Tibial artery (tissue), 4 donors: ENCODE measurements at regions not wholly inside any gene's neighbourhood (a gene's known extent, or its start where the extent isn't known, plus 50 kb on each side); places are given as distances from the start of the nearest gene placed in this dataset.

ENCODE experiments used
- DNase-seq, 2 donors: peaks; one replicate each; pipeline ENCODE4 v3.0.0-alpha.2; 2019
- H3K27ac ChIP-seq, 2 donors: fragments of 200-600 bp; sonication (generic) in 1 of 2; 1 replicate in 1 of 2; 2 replicates in 1 of 2; pipeline ENCODE4 v1.5.1; 2018 to 2019; ENCODE audit warnings: mild to moderate bottlenecking in 1 of 2
- H3K27me3 ChIP-seq, 2 donors: fragments of 200-600 bp; sonication (generic) in 1 of 2; one replicate each; pipeline versions ENCODE4 v1.5.1 to v1.6.0; 2016 to 2019
- H3K36me3 ChIP-seq, 3 donors: fragments of 200-600 bp; sonication (generic) in 2 of 3; one replicate each; pipeline ENCODE4 v1.5.1; 2016 to 2019; ENCODE audit warnings: mild to moderate bottlenecking in 2 of 3
- H3K4me1 ChIP-seq, 4 donors: fragments of 200-600 bp; sonication (generic) in 2 of 4; 1 replicate in 3 of 4; 2 replicates in 1 of 4; pipeline ENCODE4 v1.5.1; 2016 to 2019
- H3K4me3 ChIP-seq, 2 donors: fragments of 200-600 bp; sonication (generic) in 1 of 2; 1 replicate in 1 of 2; 2 replicates in 1 of 2; pipeline ENCODE4 v1.5.1; 2018 to 2019; ENCODE audit warnings: mild to moderate bottlenecking in 2 of 2
- H3K9me3 ChIP-seq, 3 donors: fragments of 200-600 bp; sonication (generic) in 1 of 3; one replicate each; pipeline ENCODE4 v1.5.1; 2016 to 2019
- intact Hi-C: fragments of 100-400 bp; cut with DNase I; formaldehyde crosslinking; loops from one replicate; pipeline ENCODE4 v1.15.0; 2023; ENCODE audit warnings: low total_unique reads
- TF ChIP-seq, protein P1 (sequence below), 2 experiments: fragments of 200-600 bp in 1 of 2; fragments of 450-650 bp in 1 of 2; IDR thresholded peaks; one replicate each; pipeline ENCODE4 v1.5.1; 2017 to 2019; ENCODE audit warnings: antibody characterized with exemption in 2 of 2, mild to moderate bottlenecking in 1 of 2, moderate library complexity in 1 of 2

DNA sequence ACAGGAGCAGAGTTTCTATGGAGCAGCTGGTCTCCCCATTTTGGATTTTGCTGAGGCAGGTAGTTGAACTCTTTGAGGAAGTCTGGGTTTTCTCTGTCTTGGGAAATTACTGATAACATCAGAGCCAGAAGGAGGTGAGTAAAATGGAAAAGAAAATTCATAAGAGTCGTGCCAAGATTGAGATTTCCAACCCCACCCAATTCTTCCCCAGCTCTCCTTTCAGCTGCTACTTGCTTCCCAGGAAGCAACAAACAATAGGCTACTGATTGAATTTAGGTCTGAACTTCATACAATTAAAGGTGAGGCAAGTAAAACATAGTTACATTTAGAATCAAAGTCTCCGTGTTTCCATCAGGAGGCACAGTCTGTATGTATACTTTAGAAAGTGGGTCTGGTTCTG, 54.6 kb upstream of the EOLA2 start:
- H3K27ac ChIP-seq = no peak overlapping the region
- intact Hi-C loops = no loop called here

GRCh38 chrX:149993989-149994388, 55.7 kb upstream of the EOLA2 start:
- H3K27ac ChIP-seq = no peak overlapping the region
- H3K4me1 ChIP-seq = no peaks in the 10 kb centered on the region
- H3K9me3 ChIP-seq = no peaks in the 10 kb centered on the region
- H3K36me3 ChIP-seq = peaks cover 0 to 10% (median 0%) of the 10 kb centered on the region in 3 donors
- no peak overlapping the region for H3K4me3 ChIP-seq
- no peaks in the 10 kb centered on the region for H3K27me3 ChIP-seq
- DNase-seq = no peak
- intact Hi-C loops = no loop called here
- TF ChIP-seq, protein P1, sequence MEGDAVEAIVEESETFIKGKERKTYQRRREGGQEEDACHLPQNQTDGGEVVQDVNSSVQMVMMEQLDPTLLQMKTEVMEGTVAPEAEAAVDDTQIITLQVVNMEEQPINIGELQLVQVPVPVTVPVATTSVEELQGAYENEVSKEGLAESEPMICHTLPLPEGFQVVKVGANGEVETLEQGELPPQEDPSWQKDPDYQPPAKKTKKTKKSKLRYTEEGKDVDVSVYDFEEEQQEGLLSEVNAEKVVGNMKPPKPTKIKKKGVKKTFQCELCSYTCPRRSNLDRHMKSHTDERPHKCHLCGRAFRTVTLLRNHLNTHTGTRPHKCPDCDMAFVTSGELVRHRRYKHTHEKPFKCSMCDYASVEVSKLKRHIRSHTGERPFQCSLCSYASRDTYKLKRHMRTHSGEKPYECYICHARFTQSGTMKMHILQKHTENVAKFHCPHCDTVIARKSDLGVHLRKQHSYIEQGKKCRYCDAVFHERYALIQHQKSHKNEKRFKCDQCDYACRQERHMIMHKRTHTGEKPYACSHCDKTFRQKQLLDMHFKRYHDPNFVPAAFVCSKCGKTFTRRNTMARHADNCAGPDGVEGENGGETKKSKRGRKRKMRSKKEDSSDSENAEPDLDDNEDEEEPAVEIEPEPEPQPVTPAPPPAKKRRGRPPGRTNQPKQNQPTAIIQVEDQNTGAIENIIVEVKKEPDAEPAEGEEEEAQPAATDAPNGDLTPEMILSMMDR (IDR thresholded peaks at IDR 0.05) = no peak

More for the DNA sequence above, 54.6 kb upstream of the EOLA2 start:
- DNase-seq = no peak
- no peaks in the 10 kb centered on the region for H3K4me1 ChIP-seq
- peaks cover 0 to 10% (median 0%) of the 10 kb centered on the region in 3 donors for H3K36me3 ChIP-seq
- TF ChIP-seq, protein P1 (IDR thresholded peaks at IDR 0.05) = no peak
- no peak overlapping the region for H3K4me3 ChIP-seq
- no peaks in the 10 kb centered on the region for H3K27me3 ChIP-seq
- H3K9me3 ChIP-seq = no peaks in the 10 kb centered on the region

DNA sequence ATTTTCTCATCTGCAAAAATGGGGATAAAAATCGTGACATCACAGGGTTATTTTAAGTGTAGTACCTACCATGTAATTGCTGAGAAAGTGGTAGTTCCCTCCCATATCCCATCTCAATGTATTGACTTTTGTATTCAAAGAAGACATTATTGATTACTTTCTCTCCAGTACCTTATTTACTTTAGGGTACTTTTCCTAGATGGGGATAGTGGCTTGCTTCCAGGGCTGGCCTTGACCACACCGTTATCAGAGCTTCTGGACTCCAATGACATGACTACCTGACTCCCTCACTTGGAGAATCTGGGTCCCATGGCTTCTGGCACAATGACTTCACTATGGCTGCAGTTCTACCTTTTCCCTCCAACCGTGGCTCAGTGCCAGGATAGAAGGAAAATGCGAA, 58.2 kb upstream of the EOLA2 start:
- intact Hi-C loops = no loop called here
- no peak for DNase-seq
- H3K27ac ChIP-seq = no peak overlapping the region
- H3K4me1 ChIP-seq = no peaks in the 10 kb centered on the region
- no peak overlapping the region for H3K4me3 ChIP-seq
- TF ChIP-seq, protein P1 (IDR thresholded peaks at IDR 0.05) = no peak
- no peaks in the 10 kb centered on the region for H3K9me3 ChIP-seq
- peaks cover 0 to 10% (median 0%) of the 10 kb centered on the region in 3 donors for H3K36me3 ChIP-seq
- H3K27me3 ChIP-seq = no peaks in the 10 kb centered on the region

- H3K9me3 ChIP-seq = no peaks in the 10 kb centered on the region
- DNase-seq = no peak
- TF ChIP-seq, protein P1 (IDR thresholded peaks at IDR 0.05) = no peak
- no peaks in the 10 kb centered on the region for H3K27me3 ChIP-seq
- no peaks in the 10 kb centered on the region for H3K36me3 ChIP-seq
- H3K4me3 ChIP-seq = no peak overlapping the region
- no peak overlapping the region for H3K27ac ChIP-seq
- H3K4me1 ChIP-seq = no peaks in the 10 kb centered on the region
- intact Hi-C loops = no loop called here
These were observed 66.7 kb upstream of the EOLA2 start for GRCh38 chrX:150005027-150005426.

DNA sequence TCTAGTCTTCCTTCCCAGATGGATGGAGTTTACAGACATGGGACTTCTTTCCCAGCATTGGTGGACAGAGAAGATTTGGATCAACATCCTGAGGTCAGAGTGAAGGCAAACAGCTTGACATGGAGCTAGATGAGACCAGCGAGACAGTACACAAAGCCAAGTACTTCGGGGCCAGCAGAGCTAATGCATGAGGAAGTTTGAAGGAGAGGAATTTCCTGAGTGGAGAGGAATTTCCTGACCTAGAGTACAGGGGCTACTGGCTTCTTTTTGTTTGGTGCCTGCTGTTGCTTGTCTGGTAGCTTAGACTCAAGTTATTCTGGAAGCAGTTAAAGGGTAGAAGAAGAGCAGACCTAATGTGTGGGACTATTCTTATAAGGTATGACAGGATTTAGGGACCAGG, 69.1 kb upstream of the EOLA2 start:
- peaks cover 0 to 2% (median 0%) of the 10 kb centered on the region in 4 donors for H3K4me1 ChIP-seq
- intact Hi-C loops = no loop called here
- no peaks in the 10 kb centered on the region for H3K36me3 ChIP-seq
- DNase-seq = no peak
- no peaks in the 10 kb centered on the region for H3K9me3 ChIP-seq
- H3K27me3 ChIP-seq = no peaks in the 10 kb centered on the region
- H3K4me3 ChIP-seq = no peak overlapping the region
- H3K27ac ChIP-seq = no peak overlapping the region
- TF ChIP-seq, protein P1 (IDR thresholded peaks at IDR 0.05) = no peak
